ENCODE measurements at regions not wholly inside any gene's neighbourhood (a gene's known extent, or its start where the extent isn't known, plus 50 kb on each side); places are given as distances from the start of the nearest gene placed in this dataset.

DNA sequence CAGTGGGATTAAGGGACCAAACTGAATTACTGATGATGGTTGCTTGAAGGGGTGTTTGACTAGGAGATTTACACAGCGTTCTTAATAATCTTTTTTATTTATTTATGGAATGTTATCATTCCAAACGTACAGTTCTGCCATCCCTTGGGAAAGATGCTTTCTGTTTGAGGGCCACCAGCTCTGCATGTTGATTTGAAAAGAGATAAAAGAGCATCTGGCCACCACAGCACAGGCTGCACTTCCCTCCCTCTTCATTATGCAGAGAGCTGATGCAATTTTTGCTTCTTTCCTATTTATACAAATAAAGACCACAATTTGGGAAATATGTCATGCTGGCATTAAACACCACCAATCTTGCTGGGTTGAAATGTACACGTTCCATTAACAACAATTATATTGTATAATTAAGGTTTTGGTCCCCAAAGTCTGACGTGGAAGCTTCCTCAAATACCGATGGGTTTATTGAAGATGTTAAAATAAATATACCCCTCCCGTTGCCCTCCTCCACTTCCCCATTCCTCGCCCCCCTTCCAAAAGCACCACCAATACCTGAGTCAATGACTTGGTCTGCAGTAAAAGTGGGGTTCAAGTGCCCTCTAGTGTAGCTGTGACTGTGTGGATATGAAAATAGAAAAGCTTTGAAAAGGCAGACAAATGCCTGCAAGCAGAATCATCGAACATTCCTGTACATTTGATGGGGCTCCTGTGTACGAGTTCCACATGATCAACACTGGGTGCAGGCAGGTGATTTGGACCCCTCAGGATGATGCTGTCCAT, 211.9 kb downstream of the HRH4 start:
- Histone ChIP-seq H3K27me3 (ENCODE audit: control insufficient read depth in 3 of 3, insufficient read depth in 3 of 3, low read length in 2 of 3) (no peaks in the 10 kb centered on the region), H3K9me3 (ENCODE audit: control insufficient read depth in 4 of 4, insufficient read depth in 3 of 4, low read length in 3 of 4) (peaks cover 0 to 1% (median 0%) of the 10 kb centered on the region in 4 donors), H3K9ac (ENCODE audit: insufficient read depth in 1 of 2, low read length in 2 of 2) (no peak overlapping the region), H3K4me1 (ENCODE audit: control insufficient read depth in 5 of 5, insufficient read depth in 5 of 5, low read length in 5 of 5) (peaks cover 0 to 8% (median 1%) of the 10 kb centered on the region in 5 donors), H3K4me3 (no peak overlapping the region), H3K27ac (ENCODE audit: low read depth in 1 of 2, low read length in 1 of 2) (no peak overlapping the region), H3K36me3 (ENCODE audit: control insufficient read depth in 4 of 4, insufficient read depth in 4 of 4, low read length in 4 of 4) (no peaks in the 10 kb centered on the region)
- WGBS, 2 donors, result 31 to 34% methylated on average over 9 of the region's 9 CpGs
- DNase-seq, result peak; percentile 27 to 49 (median 46)
- no peak for ATAC-seq (ENCODE audit: insufficient read depth, low FRiP score)
- TF ChIP-seq, protein P1, sequence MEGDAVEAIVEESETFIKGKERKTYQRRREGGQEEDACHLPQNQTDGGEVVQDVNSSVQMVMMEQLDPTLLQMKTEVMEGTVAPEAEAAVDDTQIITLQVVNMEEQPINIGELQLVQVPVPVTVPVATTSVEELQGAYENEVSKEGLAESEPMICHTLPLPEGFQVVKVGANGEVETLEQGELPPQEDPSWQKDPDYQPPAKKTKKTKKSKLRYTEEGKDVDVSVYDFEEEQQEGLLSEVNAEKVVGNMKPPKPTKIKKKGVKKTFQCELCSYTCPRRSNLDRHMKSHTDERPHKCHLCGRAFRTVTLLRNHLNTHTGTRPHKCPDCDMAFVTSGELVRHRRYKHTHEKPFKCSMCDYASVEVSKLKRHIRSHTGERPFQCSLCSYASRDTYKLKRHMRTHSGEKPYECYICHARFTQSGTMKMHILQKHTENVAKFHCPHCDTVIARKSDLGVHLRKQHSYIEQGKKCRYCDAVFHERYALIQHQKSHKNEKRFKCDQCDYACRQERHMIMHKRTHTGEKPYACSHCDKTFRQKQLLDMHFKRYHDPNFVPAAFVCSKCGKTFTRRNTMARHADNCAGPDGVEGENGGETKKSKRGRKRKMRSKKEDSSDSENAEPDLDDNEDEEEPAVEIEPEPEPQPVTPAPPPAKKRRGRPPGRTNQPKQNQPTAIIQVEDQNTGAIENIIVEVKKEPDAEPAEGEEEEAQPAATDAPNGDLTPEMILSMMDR (IDR thresholded peaks at IDR 0.05; ENCODE audit: control extremely low read depth, extremely low read depth), result no peak

DNA sequence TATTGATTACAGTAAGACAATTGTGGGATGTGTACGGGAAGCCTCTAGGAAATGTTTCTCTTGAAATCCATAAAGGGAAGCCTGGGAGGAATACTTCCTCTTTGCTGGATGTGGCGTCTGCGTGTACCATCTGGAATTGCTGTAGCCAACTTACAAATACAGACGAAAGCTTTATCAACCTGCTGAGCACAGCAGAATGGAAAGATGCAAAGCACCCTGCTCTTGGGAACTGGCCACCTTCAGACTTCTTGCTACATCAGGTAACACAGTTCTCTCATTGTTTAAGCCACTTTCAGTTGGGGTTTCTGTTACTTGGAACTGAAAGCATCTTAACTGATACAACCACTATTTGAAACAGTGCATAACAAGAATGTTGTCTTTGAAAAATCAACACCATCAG, 213.8 kb downstream of the HRH4 start:
- no peak overlapping the region for H3K4me3 ChIP-seq
- H3K27me3 ChIP-seq (ENCODE audit: control insufficient read depth in 3 of 3, insufficient read depth in 3 of 3, low read length in 2 of 3), result no peaks in the 10 kb centered on the region
- TF ChIP-seq, protein P1 (IDR thresholded peaks at IDR 0.05; ENCODE audit: control extremely low read depth, extremely low read depth), result no peak
- no peak overlapping the region for H3K27ac ChIP-seq (ENCODE audit: low read depth in 1 of 2, low read length in 1 of 2)
- H3K4me1 ChIP-seq (ENCODE audit: control insufficient read depth in 5 of 5, insufficient read depth in 5 of 5, low read length in 5 of 5), result peaks cover 0 to 6% (median 1%) of the 10 kb centered on the region in 5 donors
- no peak for ATAC-seq (ENCODE audit: insufficient read depth, low FRiP score)
- WGBS, 2 donors, result 63 to 67% methylated on average over 4 of the region's 4 CpGs
- DNase-seq, result no peak
- H3K9me3 ChIP-seq (ENCODE audit: control insufficient read depth in 4 of 4, insufficient read depth in 3 of 4, low read length in 3 of 4), result peaks cover 0 to 1% (median 0%) of the 10 kb centered on the region in 4 donors
- no peak overlapping the region for H3K9ac ChIP-seq (ENCODE audit: insufficient read depth in 1 of 2, low read length in 2 of 2)
- no peaks in the 10 kb centered on the region for H3K36me3 ChIP-seq (ENCODE audit: control insufficient read depth in 4 of 4, insufficient read depth in 4 of 4, low read length in 4 of 4)

DNA sequence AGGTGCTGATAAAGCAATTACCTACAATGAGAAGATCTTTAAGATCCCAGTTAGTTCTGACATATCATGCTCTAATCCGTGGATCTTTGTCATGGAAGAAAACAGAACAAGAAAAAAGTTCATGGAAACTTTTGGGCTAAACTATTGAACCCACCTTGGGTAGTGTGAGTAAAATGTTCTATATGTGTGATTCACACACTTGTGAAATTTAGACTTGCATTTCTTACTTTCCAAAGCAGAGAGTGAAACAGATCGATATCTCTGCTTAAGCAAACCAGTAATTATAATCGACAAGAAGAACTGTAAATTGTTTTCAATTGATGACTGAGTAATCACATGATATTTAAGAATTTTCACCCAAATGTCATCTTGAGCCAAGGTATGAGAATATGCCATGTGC, 214.2 kb downstream of the HRH4 start:
- H3K27ac ChIP-seq (ENCODE audit: low read depth in 1 of 2, low read length in 1 of 2), result no peak overlapping the region
- 86 to 93% methylated on average over 3 of the region's 3 CpGs for WGBS, 2 donors
- TF ChIP-seq, protein P1 (IDR thresholded peaks at IDR 0.05; ENCODE audit: control extremely low read depth, extremely low read depth), result no peak
- H3K4me3 ChIP-seq, result no peak overlapping the region
- peaks cover 0 to 4% (median 1%) of the 10 kb centered on the region in 5 donors for H3K4me1 ChIP-seq (ENCODE audit: control insufficient read depth in 5 of 5, insufficient read depth in 5 of 5, low read length in 5 of 5)
- H3K9ac ChIP-seq (ENCODE audit: insufficient read depth in 1 of 2, low read length in 2 of 2), result no peak overlapping the region
- ATAC-seq (ENCODE audit: insufficient read depth, low FRiP score), result no peak
- H3K9me3 ChIP-seq (ENCODE audit: control insufficient read depth in 4 of 4, insufficient read depth in 3 of 4, low read length in 3 of 4), result peaks cover 0 to 1% (median 0%) of the 10 kb centered on the region in 4 donors
- H3K36me3 ChIP-seq (ENCODE audit: control insufficient read depth in 4 of 4, insufficient read depth in 4 of 4, low read length in 4 of 4), result no peaks in the 10 kb centered on the region
- DNase-seq, result no peak
- H3K27me3 ChIP-seq (ENCODE audit: control insufficient read depth in 3 of 3, insufficient read depth in 3 of 3, low read length in 2 of 3), result no peaks in the 10 kb centered on the region
